ENCODE measurements at regions not wholly inside any gene's neighbourhood (a gene's known extent, or its start where the extent isn't known, plus 50 kb on each side); places are given as distances from the start of the nearest gene placed in this dataset.

DNA sequence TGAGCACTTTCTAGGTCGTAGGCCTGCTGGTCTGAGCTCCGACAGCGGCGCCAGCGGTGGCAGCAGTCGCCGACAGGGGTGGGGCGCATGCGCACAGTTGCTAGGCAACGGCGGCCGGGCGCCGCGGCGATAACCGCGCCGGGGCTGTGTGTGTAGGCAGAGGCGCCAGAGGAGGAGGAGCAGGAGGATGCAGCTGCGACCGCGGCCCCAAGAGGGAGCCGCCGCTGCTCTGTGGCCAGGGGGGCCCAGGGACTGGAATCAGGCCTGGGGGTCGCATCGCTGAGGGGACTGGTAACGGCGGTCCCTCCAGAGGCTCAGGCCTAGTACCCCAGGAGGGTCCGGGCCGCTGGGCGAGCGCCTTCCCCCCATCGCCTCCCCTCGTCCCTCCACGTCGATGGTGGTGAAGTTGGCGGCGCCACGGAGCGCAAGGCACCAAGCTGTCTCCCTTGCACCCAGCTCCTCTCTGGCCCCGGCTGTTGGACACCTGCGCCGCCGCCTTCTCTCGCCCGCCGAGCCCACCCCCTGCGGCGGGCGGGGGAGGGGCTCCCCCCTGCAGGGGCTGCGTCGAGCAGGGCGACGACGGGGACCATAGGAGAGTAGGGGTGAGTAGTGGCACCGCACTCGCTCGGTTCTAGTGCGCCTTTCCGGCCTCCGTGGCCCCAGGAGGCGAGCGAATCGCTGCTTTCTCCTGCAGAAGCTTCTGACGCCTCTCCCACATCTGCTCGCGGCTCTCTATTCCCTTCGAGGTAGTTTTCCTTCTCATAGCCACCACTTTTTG, 58.6 kb upstream of the ZC4H2 start, which contains the start of gene ZC3H12B:
Gene ZC3H12B (plus strand): TSS at position 159 of the 778 bp plus-strand sequence.
- intact Hi-C loops (cut with DNase I; ENCODE audit: low total_unique reads): no loop called here
- H3K9me3 ChIP-seq: no peaks in the 10 kb centered on the region
- TF ChIP-seq CTCF (IDR thresholded peaks at IDR 0.05) (peak in 1 of 3 donors; percentile 26), POLR2A (IDR thresholded peaks at IDR 0.05) (no peak), POLR2AphosphoS5 (IDR thresholded peaks at IDR 0.05) (no peak)
- H3K36me3 ChIP-seq: no peaks in the 10 kb centered on the region
- H3K4me3 ChIP-seq: peak within 1 kb of the TSS; percentile 53 to 72 (median 54)
- peak; percentile 45 to 51 for DNase-seq (ENCODE audit: low spot score in 2 of 2)
- H3K27ac ChIP-seq: peak within 1 kb of the TSS; percentile 70 to 88
- H3K4me1 ChIP-seq: no peaks in the 10 kb centered on the region
- H3K27me3 ChIP-seq: peaks cover 0 to 14% of the 10 kb centered on the region in 2 donors

- Histone ChIP-seq H3K36me3 (no peaks in the 10 kb centered on the region), H3K27me3 (peaks cover 0 to 14% of the 10 kb centered on the region in 2 donors), H3K4me1 (no peaks in the 10 kb centered on the region), H3K27ac (peak overlapping the region; percentile 70 to 88), H3K9me3 (no peaks in the 10 kb centered on the region), H3K4me3 (peak overlapping the region; percentile 53 to 72 (median 54))
- intact Hi-C loops (cut with DNase I; ENCODE audit: low total_unique reads): no loop called here
- no peak for DNase-seq (ENCODE audit: low spot score in 2 of 2)
- no peak for TF ChIP-seq POLR2A (IDR thresholded peaks at IDR 0.05)
- TF ChIP-seq POLR2AphosphoS5 (IDR thresholded peaks at IDR 0.05): no peak
- no peak for TF ChIP-seq CTCF (IDR thresholded peaks at IDR 0.05)
Measured at GRCh38 chrX:65034292-65034667, 58.0 kb upstream of the ZC4H2 start.

All from breast epithelium (tissue), 4 donors.